IMR-90 (cell line): ENCODE measurements at regions not wholly inside any gene's neighbourhood (a gene's known extent, or its start where the extent isn't known, plus 50 kb on each side); places are given as distances from the start of the nearest gene placed in this dataset. TPM values are rescaled to one million over a fixed set of nuclear protein-coding genes. Genes with fewer than 3 reads are reported as not detected.

Experiments used
- microRNA-seq, 2 experiments: library from miRNA; stranded (forward) in 1 of 2; unstranded in 1 of 2; fragments of 10-50 nt in 1 of 2; fragments of <30 nt in 1 of 2; gene quantifications in 1 of 2; microRNA quantifications in 1 of 2; one replicate each; pipeline versions ENCODE3 to v1.1.0; 2013 to 2020; ENCODE audit not compliant: insufficient read depth in 1 of 2, insufficient read length in 1 of 2, unreplicated experiment in 1 of 2
- small RNA-seq, 5 experiments: library from RNA; depleted of rRNA; stranded (forward); fragments of <200 nt; gene quantifications; one replicate each; pipeline ENCODE3, GENCODE V24; 2012

Small RNAs in the stretch of these regions (microRNA-seq; reads per million reads assigned to microRNA genes)
- not detected for gene RN7SL702P (ENCODE audit: insufficient read depth, insufficient read length)

Small RNAs in the stretch of these regions (small RNA-seq; reads per million reads assigned to genes)
- gene RN7SL702P = 0 reads per million in 5 experiments
